ENCODE measurements at regions not wholly inside any gene's neighbourhood (a gene's known extent, or its start where the extent isn't known, plus 50 kb on each side); places are given as distances from the start of the nearest gene placed in this dataset.
"Not testable (repeated sequence)": the region's sequence is repeated elsewhere in the genome, so short reads cannot be mapped to it uniquely, and the experiment has no call there.

- no peak for DNase-seq
- Histone ChIP-seq H3K27ac (no peak overlapping the region), H3K4me3 (no peak overlapping the region), H3K9me3 (no peaks in the 10 kb centered on the region), H3K36me3 (no peaks in the 10 kb centered on the region), H3K27me3 (no peaks in the 10 kb centered on the region), H3K4me1 (peaks cover 0 to 4% (median 0%) of the 10 kb centered on the region in 4 donors)
- intact Hi-C loops (cut with DNase I; ENCODE audit: low total_unique reads), result no loop called here
- no peak for TF ChIP-seq CTCF (IDR thresholded peaks at IDR 0.05)
Observed at GRCh38 chr1:81509594-81509993, 291.1 kb upstream of the ADGRL2 start.

GRCh38 chr1:81506699-81507098 lies 294.0 kb upstream of the ADGRL2 start:
- no peak overlapping the region for H3K4me3 ChIP-seq
- H3K4me1 ChIP-seq, result peaks cover 0 to 4% (median 0%) of the 10 kb centered on the region in 4 donors
- H3K27ac ChIP-seq, result no peak overlapping the region
- no peak for DNase-seq
- no peaks in the 10 kb centered on the region for H3K36me3 ChIP-seq
- no peaks in the 10 kb centered on the region for H3K27me3 ChIP-seq
- no peak for TF ChIP-seq CTCF (IDR thresholded peaks at IDR 0.05)
- H3K9me3 ChIP-seq, result no peaks in the 10 kb centered on the region
- intact Hi-C loops (cut with DNase I; ENCODE audit: low total_unique reads), result no loop called here

- Histone ChIP-seq H3K4me1 (peaks cover 0 to 4% (median 0%) of the 10 kb centered on the region in 4 donors), H3K27me3 (no peaks in the 10 kb centered on the region), H3K4me3 (no peak overlapping the region), H3K9me3 (no peaks in the 10 kb centered on the region), H3K36me3 (no peaks in the 10 kb centered on the region), H3K27ac (no peak overlapping the region)
- intact Hi-C loops (cut with DNase I; ENCODE audit: low total_unique reads), result no loop called here
- DNase-seq, result no peak
- TF ChIP-seq CTCF (IDR thresholded peaks at IDR 0.05), result no peak
Observed at GRCh38 chr1:81505831-81506230, 294.9 kb upstream of the ADGRL2 start.

- intact Hi-C loops (cut with DNase I; ENCODE audit: low total_unique reads); DNase-seq; H3K27ac ChIP-seq; H3K9me3 ChIP-seq; H3K4me1 ChIP-seq; H3K4me3 ChIP-seq; H3K36me3 ChIP-seq; H3K27me3 ChIP-seq: not testable (repeated sequence)
Observed at GRCh38 chr1:81504820-81505219, 295.9 kb upstream of the ADGRL2 start.

GRCh38 chr1:81502705-81503104 lies 298.0 kb upstream of the ADGRL2 start:
- intact Hi-C loops (cut with DNase I; ENCODE audit: low total_unique reads); H3K9me3 ChIP-seq; DNase-seq; H3K27me3 ChIP-seq; H3K4me3 ChIP-seq; H3K27ac ChIP-seq; H3K36me3 ChIP-seq: not testable (repeated sequence)
- H3K4me1 ChIP-seq, result peaks cover 0 to 10% (median 3%) of the 10 kb centered on the region in 4 donors

GRCh38 chr1:81501485-81501884 lies 299.2 kb upstream of the ADGRL2 start:
- H3K36me3 ChIP-seq; H3K27me3 ChIP-seq; H3K4me3 ChIP-seq; intact Hi-C loops (cut with DNase I; ENCODE audit: low total_unique reads); H3K9me3 ChIP-seq; H3K27ac ChIP-seq; DNase-seq: not testable (repeated sequence)
- H3K4me1 ChIP-seq, result peaks cover 0 to 10% (median 3%) of the 10 kb centered on the region in 4 donors

- intact Hi-C loops (cut with DNase I; ENCODE audit: low total_unique reads), result no loop called here
- peaks cover 0 to 10% (median 3%) of the 10 kb centered on the region in 4 donors for H3K4me1 ChIP-seq
- H3K27me3 ChIP-seq, result no peaks in the 10 kb centered on the region
- no peaks in the 10 kb centered on the region for H3K9me3 ChIP-seq
- no peaks in the 10 kb centered on the region for H3K36me3 ChIP-seq
- DNase-seq, result no peak
- no peak for TF ChIP-seq CTCF (IDR thresholded peaks at IDR 0.05)
- H3K4me3 ChIP-seq, result no peak overlapping the region
- no peak overlapping the region for H3K27ac ChIP-seq
Observed at GRCh38 chr1:81499487-81499886, 301.2 kb upstream of the ADGRL2 start.

All from tibial artery (tissue), 4 donors.